Ishikawa (cell line): ENCODE measurements at regions not wholly inside any gene's neighbourhood (a gene's known extent, or its start where the extent isn't known, plus 50 kb on each side); places are given as distances from the start of the nearest gene placed in this dataset.

Experiments
- CREB1 ChIP-seq: IDR thresholded peaks from 2 replicates; pipeline ENCODE4 v1.6.1; 2012; ENCODE audit warnings: low read depth
- EP300 ChIP-seq: IDR thresholded peaks from 2 replicates; pipeline ENCODE4 v1.6.1; 2012; ENCODE audit warnings: borderline replicate concordance
- TCF12 ChIP-seq: IDR thresholded peaks from 2 replicates; pipeline ENCODE4 v1.6.1; 2012; ENCODE audit warnings: low read depth
- YY1 ChIP-seq: IDR thresholded peaks from 2 replicates; pipeline ENCODE4 v1.6.1; 2012; ENCODE audit warnings: low read depth

DNA sequence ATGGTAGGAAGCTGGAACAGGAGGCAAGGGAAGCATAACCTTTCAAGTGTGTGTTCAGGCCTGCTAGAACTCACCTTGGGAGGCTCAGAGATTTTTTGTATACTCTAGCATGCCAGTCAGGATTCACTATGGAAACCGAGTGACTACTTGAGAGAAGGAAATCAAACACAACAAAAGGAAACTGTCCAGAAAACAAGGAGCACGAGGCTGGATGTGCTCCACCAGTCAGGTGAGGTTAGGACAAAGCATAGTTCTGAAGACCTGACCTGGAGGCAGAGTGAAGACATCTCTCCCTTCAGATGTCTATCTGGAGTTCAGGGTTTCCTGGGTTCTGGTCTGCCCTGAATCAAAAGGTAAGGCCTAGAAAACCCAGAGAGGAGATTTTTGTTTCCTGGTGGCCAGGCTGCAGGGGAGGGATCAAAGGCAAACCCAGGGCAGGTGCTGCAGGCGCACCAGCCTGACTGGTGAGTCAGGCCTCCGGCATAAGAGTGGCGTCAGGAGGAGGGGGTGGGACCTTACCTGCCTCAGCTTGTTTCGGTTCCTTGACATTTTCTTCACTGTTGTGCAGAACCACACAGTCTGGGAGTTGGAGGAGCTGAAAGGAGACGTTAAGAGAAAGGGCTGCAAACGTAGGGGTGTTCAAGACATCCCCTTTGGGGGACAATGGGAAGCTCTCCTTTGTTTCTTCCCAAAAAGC, 52.2 kb upstream of the OSBPL11 start:
- TF ChIP-seq TCF12 (no peak), CREB1 (no peak), YY1 (no peak), EP300 (no peak)
